GM19455 (cell line): ENCODE measurements at regions not wholly inside any gene's neighbourhood (a gene's known extent, or its start where the extent isn't known, plus 50 kb on each side); places are given as distances from the start of the nearest gene placed in this dataset.

ENCODE experiments used
- ATAC-seq: cut with Tn5 transposase; IDR thresholded peaks from one replicate; pipeline ENCODE4 v1.9.1; 2021; ENCODE audit not compliant: unreplicated experiment

GRCh38 chr3:72698154-72698917 is 149.9 kb downstream of the SHQ1 start:
- no peak for ATAC-seq

DNA sequence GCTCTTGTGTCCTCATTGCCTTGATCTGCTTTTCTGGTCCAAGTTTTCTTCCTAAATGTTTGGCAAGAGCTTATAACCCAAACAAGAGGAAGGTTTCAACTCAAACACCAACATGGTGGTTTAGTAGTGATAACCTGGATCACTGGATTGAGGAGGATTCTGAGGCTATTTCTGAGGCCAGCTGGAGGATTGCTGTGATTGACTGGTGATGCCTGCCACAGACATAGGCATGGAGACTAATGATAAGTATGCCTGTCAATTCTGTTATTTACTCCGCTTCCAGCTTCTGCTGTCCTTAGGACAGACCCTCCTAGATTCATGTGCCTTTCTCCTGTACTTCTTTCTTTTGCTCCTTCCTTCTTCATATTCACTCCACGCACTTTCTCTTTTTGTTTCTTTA is 150.5 kb downstream of the SHQ1 start:
- no peak for ATAC-seq

DNA sequence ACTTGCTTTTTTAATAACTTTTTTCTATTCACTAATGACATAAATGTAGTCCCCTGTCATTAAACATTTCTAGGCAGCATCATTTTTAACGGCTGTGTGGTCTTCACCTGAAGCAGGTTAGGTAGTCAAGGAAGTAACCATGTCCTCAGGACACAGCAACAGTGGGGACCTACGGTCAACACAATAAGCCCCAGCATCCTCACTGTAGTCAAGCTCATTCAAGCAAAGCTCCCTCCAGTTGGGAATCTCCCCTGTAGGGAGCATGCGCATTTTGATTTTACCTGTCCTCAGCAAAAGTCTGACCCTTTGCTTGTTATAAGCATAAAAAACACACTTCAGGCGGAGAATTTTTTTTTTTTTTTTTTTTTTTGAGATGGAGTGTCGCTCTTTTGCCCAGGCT is 151.4 kb downstream of the SHQ1 start:
- ATAC-seq = no peak

DNA sequence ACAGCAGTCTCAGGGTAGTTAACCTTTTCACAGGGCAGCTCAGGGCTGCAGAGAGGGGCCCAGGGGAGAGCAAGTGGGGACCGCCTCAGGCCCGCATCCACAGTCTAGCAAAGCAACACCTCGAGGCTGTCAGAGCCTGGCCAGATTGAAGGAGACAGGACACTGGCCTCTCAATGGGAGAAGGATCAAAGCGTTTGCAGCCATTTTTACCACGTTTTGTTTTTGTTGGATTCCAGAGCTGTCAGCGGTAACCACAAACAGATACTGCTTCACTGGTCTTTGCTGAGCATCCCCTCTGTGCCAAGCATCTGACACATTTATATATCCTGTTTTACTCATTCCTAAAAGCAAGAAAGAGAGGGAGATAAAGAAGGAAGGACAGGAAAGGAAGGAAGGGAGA is 153.8 kb downstream of the SHQ1 start:
- ATAC-seq = no peak

DNA sequence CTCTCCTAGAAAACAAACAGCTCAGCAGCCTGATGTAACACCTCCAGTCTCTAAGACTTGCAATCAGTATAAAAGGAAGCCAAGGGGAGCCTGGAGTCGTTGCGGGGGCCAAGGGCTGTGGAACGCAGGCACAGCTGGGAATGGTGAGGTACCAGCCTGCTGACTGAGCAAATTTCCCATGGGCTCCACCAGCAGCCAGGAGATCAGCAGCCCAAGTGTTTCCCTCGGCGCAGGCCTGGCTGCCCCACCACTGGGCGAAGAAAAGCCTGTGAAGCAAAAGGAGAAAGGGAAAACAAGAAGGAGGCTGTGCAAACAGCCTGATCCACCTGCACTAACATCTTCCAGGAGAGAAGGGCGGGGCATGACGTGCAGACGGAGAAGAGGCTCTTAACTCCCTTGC is 155.3 kb downstream of the SHQ1 start:
- no peak for ATAC-seq

DNA sequence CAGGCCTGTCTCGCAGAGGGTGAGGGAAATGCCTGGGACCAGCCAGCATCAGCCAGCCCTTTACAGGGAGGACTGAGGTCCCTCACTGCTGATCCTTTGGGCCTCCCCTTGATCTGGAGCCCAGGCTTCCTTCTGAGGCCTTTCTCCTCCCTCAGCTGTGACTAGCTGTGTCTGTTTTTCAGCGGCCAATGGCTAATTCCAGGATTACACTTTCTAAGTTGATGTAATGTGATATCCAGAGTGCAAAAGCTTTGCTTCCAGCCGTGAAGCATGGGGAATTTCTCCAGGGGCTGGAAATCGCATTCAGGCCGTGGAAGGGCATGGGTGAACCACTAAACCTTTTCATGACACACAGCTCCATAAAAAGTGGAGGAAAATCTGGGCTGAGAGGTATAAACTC is 157.6 kb downstream of the SHQ1 start:
- no peak for ATAC-seq

DNA sequence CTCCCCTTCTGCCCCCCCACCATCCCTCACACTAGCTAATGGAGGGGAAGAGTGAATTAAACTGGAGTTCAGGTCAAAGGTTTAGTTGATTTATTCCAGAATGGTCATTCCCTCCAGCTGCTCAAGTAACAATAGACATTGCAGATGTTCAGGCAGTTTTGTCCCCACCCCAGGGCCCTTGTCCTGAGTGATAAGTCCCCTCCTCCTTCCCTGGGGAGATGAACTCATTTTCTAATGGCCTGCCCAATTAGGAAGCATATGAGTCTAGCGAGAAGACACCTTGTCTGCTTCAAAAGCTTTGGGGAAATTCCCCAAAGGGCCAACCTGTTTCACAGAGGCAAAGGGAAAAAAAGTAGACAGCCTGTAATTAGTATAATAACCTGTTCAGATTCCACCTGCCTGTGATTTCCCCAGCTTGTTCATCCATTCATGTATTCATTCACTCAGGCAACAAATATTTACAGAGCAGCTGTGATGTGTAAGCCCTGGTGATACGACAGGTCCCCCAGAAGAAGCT is 165.3 kb downstream of the SHQ1 start:
- no peak for ATAC-seq

DNA sequence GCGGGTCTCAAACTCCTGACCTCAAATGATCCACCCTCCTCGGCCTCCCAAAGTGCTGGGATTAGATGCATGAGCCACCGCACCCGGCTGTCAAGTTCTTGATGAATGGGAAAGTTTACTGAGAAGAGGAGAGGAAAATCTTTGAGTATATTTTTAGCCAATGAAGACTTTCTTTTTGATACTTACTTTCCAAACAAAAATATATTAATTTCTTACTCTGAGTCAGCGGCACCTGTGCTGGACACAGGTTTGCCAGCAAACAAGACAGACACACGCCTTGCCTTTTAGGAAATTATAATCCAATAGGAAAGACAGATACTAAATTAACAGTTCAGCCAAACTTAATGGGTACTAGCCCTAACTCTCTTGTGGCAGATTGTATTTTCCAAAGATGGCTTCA is 166.6 kb downstream of the SHQ1 start:
- no peak for ATAC-seq

DNA sequence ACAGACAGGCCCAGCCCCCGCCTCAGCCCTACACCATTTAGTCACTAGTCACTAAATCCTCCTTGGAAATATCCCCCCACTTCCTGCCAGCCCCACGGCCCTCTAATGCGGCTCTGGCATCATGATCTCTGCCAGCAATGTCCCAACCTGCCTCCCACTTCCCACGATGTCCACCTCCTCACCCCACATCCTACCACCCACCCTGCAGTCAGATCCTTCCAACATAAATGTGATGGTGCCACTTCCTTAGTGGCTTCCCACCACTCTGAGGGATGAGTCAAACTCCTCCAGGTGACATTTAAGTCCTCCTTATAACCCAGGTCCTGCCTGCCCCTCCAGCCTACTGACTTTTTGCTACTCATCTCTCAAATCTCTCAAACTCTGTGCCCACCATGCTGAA is 167.5 kb downstream of the SHQ1 start:
- no peak for ATAC-seq

DNA sequence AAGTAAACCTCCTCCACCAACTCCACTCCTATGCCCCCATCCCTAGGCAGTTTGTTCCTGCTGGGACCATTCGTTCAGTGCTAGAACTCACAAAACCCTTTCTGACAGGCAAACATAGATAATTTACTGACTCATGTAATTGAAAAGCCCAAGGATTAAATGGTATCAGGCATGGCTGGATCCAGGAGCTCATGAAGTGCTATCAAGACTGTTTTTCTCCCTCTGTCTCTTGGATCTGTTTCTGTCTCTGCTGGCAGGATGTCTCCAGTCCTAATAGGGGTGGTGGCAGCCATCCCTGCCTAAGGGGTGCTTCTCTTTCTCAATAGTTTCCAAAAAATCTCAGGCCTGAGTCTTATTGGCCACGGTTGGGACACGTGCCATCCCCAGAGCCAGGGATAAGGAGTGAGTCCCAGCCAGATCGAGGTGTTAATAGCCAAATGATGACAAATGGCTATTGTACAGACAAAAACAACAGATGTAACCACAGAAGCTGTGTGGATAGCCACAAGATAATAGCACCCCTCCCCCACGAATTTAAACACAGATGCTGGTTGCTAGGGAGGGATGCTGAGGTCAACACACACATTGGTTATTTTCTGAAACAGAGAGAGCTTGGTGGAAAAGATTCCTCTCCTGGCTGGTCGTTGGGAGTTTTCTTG is 168.6 kb downstream of the SHQ1 start:
- ATAC-seq = no peak

DNA sequence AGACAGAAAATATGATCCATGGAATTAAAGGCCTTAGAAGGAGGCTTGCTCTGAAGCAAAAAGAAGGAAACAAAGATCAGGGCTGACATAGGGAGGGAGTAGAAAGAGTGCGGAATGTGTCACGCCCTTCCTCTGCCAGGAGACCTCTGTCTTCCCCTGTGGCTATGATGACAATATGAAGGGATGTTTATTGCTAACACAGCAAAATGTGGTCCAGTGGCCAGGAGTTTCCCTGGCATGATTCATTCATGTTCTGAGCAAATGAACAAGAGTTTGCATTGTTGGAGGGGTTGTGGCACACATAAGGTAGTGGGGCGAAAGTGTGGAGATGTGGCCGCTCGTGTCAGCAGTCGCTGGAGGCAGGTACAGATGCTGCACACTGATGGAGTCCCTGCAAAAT is 169.4 kb downstream of the SHQ1 start:
- ATAC-seq = no peak

- ATAC-seq = no peak
Measured at GRCh38 chr3:72678380-72678779, 169.9 kb downstream of the SHQ1 start.

DNA sequence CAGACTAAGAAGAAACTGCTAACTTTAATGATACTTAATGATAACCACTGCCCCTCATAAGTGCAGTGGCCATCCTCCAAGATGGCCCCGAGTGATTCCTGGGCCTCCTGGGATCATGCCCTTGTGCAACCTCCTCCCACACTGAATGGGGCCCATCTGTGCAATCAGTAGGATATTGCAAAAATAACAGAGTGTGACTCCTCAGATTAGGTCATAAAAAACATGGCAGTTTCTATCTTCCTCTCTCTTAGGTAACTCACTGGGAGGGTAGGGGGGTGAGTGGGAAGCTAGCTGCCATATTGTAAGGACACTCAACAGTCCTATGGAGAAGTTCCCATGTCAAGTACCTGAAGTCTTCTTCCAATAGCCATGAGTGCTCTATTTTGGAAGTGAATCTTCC is 173.0 kb downstream of the SHQ1 start:
- ATAC-seq = no peak

DNA sequence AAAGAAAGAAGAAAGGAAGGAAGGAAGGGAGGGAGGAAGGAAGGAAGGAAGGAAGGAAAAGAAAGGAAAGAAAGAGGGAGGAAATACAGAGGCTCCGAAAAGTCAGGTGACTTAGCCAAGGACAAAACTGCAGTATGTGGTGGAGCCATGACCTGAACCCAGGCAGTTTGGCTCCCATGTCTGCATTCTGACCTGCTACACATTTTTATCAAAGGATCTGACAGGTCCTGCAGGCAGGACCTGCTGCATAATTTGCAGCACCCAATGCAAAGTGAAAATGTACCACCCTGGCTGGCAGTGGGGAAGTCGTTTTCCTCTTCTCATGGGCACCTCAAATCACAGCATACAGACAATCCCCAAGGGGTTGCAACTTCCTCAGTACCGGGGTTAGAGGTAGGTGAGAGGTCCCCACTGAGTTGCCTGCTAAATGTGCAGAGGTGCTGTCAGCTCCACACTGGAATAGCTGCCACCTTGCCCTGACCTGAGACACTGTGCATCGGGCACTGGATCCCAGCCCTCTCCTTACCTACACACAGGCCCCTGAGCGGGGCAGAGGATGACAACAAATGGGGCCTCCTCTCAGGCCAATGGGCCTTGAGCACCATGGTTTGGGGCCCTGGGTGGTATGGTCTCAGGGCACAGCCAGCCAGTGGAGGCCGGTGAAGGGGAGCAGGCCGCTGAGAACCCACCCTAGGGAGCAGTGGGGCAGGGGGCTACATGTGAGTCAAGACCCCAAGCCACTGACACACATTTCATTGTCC is 175.1 kb downstream of the SHQ1 start:
- ATAC-seq = no peak

DNA sequence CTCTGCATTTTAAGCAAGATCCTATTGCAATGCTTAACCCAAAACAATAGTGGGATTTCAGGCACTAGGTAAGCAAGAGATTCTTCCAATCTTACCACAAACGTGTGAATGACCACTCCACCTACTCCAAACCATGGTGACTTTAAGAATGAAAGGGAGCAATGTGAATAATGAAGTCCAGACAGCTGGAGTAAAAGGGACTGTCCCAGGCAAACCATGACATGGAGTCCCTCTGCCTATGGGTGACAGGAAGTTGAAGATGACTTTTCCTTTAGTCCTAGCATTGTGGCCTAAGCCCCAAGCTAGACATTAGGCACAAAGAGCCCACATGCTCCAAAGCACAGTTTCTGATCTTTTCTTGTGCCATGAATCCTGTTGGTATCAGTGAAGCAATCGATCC is 179.0 kb downstream of the SHQ1 start:
- ATAC-seq = no peak

- no peak for ATAC-seq
Measured at GRCh38 chr3:72666447-72666755, 181.8 kb downstream of the SHQ1 start.

GRCh38 chr3:72665701-72666446 is 182.4 kb downstream of the SHQ1 start:
- ATAC-seq = no peak

DNA sequence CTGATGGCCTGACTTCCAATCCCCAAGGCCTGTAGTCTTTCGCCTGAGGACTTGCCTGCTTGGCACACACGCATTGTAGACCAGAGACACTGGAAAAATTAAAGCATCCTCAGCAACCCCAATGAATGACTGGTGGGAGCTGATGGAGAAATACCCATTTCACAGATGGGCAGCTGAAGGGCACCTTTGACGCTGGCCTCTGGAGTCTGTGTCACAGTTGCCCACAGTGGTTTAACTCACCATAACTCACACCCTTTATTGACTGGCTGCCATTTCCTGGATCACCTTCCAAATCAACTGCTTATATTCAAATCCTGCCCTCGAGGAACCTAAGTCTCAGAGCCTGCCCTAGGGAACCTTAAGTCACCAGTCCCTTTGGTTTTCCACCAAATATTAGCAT is 183.1 kb downstream of the SHQ1 start:
- ATAC-seq = no peak

DNA sequence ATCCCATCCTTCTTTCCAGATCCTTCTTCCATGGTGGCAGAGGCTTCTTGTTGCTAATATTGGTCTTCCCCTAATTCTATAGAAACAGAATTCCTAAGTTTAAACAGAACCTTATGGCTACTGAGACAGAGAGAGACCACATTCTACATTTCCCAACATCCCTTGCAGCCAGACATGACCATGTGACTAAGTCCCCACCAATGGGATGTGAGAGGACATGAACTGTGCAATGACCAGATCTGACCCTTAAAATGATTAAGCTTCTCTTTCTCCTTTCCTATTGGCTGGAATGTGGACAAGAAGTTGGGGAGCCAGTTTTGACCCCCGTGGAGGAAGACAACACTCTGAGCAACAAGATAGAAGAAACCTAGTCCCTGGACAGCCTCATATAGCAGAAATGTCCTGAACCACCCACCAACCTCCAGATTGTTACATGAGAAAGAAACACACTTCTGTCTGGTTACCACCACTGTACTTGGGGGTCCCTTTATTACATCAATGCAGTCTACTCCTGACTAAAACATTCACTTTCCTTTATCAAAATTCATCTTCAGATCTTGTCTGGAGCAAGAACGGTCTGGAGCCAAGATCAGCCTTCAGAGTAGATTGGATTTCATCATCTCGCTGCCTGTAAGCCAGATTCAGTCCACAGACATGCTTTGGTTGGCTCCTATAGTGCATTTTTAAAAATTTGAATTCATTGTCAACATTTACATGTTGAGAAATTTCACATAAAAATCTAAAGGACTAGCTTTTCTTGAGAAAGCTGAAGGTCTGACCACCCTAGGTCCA is 183.9 kb downstream of the SHQ1 start:
- no peak for ATAC-seq

GRCh38 chr3:72663429-72663828 is 184.8 kb downstream of the SHQ1 start:
- no peak for ATAC-seq

DNA sequence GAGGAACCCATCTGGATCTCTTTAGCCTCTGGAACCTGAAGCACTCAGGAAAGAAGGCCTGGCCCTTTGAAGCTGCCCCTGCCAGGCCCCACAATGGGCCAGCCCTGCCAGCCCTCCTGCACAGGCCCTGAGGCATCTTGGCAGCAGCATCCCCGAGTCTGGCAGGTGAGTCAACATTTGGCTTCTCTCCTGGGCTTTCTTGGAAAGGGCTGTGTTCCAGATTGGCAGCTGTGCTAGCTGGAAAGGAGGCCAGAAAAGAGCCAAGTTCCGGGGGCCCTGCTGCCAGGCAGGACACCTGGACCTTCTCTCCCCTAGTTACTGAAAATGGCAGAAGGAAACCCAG is 187.2 kb downstream of the SHQ1 start:
- no peak for ATAC-seq
